B cell (primary cell): ENCODE measurements at regions not wholly inside any gene's neighbourhood (a gene's known extent, or its start where the extent isn't known, plus 50 kb on each side); places are given as distances from the start of the nearest gene placed in this dataset.

ENCODE experiments used
- EZH2 ChIP-seq: IDR thresholded peaks from 2 replicates; pipeline ENCODE4 v1.6.1; 2012; ENCODE audit warnings: borderline replicate concordance, low read depth, mild to moderate bottlenecking, moderate library complexity, low read length; ENCODE audit not compliant: insufficient read depth, poor library complexity, severe bottlenecking
- TF ChIP-seq, protein P1 (sequence below): fragments of 200-600 bp; IDR thresholded peaks from one replicate; pipeline ENCODE4 v1.8.0; 2022; ENCODE audit warnings: antibody characterized with exemption, mild to moderate bottlenecking

DNA sequence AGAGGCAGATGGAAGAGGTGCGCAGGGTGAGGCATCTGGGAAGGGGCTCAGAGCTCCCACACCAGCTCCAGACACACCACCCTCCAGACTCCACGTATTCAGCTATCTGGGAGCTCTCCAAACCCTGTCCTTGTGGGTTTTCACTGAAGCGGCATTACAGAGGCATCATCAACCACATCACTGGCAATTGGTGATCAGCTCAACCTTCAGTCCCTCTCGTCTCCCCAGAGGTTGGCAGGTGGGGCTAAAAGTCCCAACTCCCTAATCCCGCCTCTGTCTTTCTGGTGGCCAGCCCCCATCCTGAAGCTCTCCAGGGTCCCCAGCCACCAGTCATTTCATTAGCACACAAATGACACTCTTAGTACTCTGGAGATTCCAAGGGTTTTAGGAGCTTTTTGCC lies 123.9 kb downstream of the KCNJ12 start:
- TF ChIP-seq, protein P1, sequence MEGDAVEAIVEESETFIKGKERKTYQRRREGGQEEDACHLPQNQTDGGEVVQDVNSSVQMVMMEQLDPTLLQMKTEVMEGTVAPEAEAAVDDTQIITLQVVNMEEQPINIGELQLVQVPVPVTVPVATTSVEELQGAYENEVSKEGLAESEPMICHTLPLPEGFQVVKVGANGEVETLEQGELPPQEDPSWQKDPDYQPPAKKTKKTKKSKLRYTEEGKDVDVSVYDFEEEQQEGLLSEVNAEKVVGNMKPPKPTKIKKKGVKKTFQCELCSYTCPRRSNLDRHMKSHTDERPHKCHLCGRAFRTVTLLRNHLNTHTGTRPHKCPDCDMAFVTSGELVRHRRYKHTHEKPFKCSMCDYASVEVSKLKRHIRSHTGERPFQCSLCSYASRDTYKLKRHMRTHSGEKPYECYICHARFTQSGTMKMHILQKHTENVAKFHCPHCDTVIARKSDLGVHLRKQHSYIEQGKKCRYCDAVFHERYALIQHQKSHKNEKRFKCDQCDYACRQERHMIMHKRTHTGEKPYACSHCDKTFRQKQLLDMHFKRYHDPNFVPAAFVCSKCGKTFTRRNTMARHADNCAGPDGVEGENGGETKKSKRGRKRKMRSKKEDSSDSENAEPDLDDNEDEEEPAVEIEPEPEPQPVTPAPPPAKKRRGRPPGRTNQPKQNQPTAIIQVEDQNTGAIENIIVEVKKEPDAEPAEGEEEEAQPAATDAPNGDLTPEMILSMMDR: no peak
- TF ChIP-seq EZH2: no peak
